HG03354 (cell line): ENCODE measurements at regions not wholly inside any gene's neighbourhood (a gene's known extent, or its start where the extent isn't known, plus 50 kb on each side); places are given as distances from the start of the nearest gene placed in this dataset.

ENCODE experiments used
- ATAC-seq: cut with Tn5 transposase; IDR thresholded peaks from one replicate; pipeline ENCODE4 v1.9.1; 2021; ENCODE audit warnings: mild to moderate bottlenecking; ENCODE audit not compliant: unreplicated experiment, poor library complexity, severe bottlenecking

DNA sequence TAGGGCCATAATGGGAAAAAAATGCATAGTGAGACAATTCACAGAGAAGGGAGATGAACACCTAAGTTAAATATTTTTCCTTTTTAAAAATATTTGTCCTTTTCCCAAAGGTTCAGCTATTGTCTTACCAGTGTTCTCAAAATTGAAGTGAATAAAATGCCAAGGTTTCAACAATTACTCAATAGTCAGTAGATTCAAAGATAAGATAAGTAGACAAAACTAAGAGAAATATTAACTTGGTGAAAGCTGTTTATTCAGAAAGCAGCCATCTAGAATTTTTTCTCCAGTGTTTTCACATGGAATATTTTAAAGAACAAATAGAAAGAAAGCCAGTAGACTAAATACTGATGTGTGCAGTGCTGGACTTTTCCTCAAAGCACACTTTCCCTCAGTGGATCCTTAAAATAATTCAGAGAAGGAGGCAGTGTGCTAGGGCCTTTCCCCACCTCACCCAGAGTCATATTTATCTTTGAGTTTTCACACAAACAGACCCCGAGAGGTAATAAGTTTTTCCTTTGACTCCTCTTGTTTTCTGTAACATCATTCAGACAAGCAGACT is 144.5 kb upstream of the PLEKHG7 start:
- no peak for ATAC-seq

DNA sequence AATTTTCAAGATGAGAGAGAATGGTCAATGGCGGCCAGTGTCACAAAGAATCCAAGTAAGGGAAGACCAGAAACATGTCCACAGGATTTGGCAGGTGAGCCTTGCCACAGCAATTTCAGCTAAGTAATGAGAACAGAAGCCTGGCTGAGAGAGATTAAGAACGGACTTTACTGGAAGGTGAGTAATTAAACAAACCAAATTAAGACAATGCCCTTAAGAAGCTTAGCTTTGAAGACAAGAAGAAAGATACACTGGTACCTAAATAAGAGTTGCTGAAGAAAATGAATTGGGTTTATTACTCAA is 145.4 kb upstream of the PLEKHG7 start:
- ATAC-seq = no peak

DNA sequence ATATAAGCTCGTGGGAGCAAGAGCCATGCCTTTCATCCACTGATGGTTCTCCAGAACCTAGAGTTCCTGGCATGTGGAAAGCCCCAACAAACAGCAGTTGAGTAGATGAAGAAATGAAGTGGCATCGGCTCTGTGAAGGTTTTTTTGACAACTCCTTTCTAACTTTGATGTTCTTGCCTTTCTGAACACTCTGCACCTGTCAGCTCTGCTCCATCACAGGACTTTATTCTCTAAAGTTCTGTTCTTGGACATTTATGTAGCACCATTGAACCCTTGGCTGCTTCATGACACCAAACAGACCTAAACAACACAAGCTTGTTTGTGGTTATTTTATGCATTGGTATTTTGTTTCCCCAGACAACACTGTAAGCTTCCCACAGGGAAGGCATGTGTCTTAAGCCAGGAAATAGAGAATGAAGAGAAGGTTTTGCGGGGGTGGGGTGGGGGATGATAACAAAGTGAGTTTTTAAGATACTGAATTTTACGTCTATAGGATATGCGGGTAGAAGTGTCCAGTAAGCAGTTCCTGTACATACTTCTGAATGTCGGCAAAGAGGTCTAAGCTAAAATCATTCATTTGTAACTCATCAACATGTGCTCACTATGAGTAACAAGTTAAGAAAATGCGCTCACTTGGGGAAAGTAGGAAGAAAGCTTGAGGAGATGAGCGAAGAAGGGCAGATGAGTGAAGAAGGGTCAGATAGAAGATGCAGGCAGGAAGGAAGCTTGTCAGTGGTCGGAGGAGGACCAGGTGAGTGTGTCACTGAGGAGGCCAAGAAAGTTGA is 146.0 kb upstream of the PLEKHG7 start:
- ATAC-seq = no peak

DNA sequence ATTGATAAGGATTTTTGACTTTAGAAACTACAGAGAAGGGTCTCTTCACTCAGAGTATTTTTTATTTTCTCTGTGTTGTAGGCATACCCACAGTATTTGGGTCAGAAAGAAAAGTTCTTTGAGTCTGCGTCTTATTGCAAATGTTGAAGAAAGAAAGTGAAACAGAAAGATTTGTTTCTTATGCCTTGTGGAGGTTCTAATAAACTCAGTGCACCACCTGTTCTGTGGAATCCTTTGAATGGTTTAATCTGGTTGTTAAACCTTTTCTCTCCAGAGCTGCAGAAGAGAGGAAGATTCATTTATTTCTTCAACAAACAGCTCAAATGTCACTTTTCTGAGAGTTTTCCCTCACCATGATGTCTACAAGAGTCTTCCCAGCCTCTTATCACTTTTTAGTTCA is 146.6 kb upstream of the PLEKHG7 start:
- peak; percentile 50 for ATAC-seq

DNA sequence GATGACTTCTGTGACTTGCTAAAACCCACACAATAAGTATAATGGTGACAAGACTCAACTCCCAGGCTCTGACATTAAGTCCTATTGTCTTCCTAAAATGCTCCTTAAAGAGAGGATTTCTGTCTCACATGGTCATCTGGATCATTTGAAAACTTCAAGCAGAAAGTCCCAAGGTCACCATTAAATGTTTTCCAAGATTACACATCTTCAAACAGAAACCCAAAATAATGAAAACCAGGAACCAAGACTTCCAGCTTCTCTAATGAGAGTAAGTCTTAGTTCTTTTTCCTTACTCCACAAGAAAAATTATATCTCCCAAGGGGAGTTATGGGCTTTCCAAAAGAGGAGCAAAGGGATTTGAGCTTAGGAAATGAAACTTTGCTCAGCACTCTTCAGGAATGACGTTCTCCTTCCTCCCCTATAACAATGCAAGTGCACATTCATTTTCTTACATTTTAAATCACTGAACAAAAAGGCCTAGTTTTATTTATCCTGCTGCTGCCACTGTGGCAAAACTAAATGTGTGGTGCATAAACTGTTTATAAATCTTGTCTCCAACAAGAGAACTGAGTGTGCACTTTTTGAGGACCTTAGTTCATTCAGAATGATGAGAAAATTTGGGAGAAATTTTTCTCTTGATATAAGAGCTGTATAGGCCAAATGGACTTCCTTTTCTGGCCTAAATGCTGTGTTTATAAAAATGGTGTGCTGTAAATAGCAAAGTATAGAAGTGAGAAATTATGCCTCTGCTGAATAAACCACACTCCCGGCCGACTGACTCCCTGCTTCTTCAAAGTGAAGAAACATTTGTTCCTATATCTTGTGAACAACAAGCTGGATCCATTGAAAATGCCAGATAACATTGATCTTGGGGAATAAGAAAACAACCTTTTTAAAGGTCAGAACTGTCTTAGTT is 148.4 kb upstream of the PLEKHG7 start:
- no peak for ATAC-seq

DNA sequence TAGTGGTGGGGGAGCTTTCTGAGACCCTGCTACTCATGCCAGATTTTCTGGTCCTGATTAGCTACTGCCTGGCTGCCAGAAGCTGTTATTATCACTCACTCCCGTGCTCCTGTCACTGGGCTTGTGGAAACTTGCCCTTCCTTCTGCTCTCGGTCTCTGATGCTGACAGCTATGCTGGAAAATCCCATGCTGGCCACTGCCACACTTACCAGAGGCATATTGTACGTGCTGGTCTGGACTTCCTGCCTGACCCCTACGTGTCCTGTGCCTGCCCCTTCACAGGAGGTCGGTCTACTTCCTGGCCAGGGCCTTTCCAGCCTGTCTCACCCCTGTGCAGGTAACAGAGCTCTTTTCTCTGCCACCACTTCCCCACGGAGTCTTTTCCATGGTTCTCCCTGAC is 149.4 kb upstream of the PLEKHG7 start:
- ATAC-seq = no peak

DNA sequence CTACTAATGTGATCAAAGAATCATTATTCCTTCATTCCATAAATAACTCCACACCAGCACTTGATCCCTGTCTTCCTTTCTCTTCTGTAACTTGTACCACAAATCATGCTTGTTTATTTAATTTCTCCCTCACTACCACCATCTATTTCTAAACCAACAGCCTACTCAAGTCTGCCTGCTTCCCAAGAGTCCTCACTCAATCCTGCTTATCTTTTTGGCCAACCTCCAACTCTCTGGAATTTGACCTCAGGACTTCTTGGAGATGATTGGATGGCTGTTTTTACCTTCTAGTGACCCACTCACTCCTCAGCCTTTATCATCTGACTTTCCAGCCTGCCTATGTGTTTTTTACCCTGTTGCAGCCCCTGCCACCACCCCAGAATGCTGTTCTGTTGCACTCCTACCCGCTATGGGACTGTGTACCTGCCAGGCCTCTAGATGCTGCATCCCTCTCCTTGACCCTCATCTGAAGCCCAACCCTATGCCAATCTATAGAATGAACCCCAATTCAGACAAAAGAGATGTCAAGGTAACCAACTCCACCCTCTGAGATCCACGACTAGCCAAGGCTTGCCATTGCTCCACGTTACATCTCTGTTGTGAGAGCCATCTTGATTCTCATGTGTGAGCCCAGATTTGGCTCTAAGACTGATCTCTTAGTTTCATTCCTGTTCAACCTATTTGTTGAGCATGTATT is 150.2 kb upstream of the PLEKHG7 start:
- no peak for ATAC-seq

DNA sequence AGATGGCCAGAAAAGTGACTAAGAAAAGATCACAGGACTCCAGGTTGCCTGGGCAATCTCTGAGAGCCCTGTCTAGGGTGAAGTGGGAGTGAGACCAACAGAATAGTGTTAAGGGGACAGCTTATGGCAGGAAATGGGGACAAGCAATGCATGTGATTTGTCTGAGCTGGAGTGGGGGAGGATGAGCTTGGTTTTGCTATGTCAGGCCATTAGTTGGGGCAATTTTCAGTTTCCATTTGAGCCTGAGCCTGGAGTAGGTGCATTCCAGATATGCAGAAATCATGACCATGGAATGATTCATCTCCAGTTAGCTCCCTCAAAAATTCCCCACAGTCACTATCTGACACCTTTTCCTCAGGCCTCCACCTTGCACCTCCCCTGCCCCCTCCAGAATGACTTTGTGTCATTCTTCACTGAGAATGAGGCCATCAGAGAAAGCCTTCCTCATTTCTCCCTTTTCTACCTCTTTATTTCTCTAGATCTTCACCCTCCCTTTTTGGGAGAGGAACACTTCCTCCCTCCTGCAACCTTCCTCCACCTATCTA is 150.9 kb upstream of the PLEKHG7 start:
- peak; percentile 60 for ATAC-seq

DNA sequence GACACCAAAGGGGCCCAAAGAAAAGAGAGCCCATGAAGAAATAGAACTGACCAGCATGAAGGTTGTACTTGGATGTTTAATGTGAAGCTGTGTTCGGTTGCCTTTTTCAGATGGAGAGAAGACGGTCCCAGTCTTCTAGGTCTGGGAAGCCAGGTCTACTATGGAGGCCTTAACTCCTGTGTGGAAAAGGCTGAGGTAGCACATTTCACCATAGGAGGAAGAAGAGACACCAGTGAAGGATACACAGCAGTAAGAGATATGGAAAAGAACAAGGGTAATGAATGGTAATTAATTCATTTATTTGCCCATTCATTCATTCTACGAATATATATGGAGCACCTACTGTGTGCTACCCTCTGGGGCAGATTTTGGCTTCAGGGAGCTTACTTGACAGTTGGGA is 151.6 kb upstream of the PLEKHG7 start:
- no peak for ATAC-seq

DNA sequence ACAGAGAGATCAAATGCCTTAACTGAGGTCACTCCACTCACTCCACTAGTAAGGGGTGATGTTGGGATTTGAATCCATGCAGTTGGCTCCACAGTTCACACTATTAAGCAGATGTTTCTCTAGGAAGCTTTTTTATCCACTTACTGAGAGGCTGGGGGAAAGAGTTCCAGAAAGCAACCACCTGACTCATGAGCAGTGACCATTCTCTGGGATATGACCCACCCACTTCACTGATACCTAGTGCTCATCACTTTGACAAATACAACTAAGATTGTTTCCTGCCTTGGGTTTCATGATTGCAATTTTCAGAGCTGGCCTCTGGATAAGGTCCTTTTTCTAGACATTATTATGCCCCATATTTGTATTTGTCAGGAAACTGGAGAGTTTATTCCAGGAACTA is 152.1 kb upstream of the PLEKHG7 start:
- ATAC-seq = no peak

DNA sequence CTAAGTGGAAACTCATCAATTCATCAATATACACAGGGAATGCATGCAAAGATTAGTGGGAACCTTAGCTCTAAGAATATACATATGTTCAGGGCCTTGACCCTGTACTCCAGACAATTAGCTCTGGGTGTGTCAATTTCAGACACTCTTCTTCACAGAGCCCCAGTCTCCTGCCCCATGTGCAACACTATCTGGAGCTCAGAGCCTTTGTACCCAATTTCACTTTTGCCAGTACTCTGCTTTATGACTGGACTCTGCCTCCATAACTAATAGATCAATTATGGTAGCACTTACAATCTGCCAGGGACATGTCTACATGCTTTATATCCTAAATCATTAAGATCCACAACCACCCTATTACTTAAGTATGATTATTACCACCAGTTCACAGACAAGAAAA is 152.5 kb upstream of the PLEKHG7 start:
- ATAC-seq = no peak

DNA sequence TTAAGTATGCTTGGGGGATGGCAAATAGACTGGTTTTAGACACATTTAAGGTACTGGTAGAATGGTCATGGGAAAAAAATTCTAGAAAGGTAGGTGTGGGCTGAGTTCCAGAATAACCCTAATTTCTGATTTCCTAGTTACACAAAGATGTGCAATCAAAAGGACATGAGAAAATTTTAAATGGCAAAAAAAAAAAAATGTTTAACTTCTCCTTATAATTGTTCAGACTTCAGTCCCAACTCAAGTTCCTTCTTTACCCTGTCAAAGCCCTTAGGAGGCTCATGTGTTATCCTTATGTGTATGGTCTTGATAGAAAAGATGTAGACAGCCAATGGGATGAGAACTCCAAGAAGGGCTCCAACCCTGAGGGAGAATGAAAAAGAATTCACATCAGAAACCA is 153.3 kb upstream of the PLEKHG7 start:
- ATAC-seq = no peak

DNA sequence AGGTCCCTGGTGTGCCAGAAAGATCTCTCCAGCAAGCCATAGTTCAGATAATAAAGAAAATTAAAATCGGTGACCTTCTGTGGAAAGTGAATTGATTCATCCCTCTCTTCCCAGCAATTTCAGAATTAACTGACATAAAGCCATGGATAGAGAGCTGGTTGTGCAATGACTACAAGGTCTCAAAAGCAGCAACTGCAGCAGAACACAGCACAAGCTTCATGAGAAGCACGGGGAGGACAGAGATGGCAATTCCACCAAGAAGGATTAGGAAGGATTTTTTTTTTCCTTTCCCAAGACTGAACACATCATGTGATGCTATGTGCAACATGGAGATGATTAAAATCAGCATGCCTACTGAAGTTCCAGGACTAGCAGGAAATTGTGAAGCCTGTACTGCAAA is 154.9 kb upstream of the PLEKHG7 start:
- no peak for ATAC-seq

DNA sequence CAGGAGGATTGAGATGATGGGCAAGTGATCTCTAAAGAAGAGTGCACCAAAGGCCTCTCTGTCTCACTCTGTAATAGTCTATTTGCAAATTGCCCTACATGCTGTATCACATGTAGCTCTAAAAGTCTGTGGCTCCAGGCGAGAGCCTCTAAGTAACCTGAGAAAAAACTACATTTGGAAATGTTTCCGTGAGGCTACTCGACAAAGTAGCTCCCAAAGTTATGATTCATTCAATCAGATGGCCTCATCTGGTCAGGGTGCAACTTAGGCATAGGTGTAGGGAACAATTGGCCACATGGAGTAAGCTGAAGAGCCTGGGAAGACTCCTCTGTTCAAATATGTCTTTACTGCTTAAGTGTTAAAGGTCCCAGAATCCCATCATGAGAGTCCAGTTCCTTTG is 155.4 kb upstream of the PLEKHG7 start:
- peak; percentile 2 for ATAC-seq

DNA sequence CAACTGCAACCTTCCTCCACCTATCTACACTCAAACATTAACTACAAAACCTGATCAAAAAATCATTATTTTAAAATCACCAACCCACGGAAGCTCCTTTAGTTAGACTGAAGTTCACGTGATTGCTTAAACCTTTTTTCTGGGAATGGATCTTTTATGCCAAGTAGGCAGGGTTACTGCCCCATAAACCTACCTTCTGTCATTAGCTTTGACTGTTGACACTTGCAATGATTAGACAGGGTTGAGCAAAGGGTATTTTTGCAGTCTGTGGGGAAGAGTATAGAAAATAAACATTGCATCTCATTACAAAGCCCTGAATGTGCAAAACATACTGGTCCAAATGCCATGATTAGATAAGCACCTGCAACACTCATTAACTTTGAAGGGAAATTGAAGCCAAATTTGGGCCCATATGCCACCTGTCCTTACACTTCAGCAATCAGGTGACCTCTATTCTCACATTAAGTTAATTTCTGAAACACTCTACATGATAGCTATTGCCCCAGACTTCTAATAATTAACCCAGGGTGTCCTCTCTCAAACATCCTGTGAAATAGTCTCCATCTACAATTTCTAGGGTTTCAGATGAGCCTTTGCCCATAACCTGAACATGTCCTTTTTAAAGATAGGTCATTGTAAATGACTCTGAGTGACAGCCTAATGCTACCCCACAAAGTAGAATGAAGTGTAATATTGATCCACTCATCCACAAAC is 156.0 kb upstream of the PLEKHG7 start:
- peak; percentile 86 for ATAC-seq

DNA sequence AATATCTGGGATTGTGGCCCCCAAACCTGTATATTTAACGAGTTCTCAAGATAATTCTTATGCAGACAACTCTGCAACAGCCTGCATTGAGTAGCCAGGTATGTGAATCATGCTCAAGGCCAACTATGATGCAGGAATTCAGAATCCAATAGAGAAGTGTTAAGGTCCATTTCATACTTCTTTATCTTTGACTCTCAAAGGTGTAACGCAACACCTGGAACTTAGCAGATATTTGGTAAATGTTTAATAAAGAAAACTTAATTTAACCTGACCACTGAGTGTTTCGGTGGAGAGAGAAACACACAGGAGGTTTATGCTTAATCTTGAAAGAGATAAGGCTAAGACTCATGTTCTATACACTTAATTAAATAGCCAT is 156.5 kb upstream of the PLEKHG7 start:
- ATAC-seq = peak; percentile 40

DNA sequence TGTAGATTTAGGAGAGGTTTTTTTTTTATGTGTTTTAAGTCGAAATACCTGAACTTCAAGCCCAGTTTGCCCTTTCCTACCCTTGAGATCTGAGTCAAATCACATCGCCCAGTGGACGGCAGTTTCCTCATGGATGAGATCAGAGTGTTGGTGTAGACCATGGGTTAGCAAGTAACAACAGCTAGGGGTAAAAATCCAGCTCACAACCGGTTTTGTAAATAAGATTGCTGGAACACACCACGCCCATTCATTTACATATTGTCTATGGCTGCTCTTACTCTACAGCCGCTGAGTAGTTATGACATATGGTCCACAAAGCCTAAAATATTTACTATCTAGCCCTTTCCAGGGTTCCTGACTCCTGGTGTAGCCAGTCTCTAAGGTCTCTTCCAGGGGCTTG is 158.5 kb upstream of the PLEKHG7 start:
- ATAC-seq = no peak

DNA sequence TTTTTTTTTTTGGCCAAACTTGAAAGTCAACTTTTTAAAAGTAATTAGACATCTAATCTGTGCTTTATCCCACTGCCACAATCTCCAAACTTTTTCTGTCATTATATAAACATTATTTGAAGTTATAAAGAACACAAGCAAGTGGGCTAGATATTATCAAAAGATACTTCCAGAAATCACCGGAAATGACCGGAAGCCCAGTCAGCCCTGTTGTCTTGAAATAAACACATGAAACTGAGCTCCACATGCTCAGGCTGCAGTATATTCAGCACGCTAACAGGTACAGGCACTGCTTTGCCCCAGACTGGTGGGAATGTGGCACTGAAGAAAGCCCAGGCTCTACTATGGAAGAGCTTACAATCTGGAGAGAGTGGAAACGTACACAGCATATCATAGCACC is 158.9 kb upstream of the PLEKHG7 start:
- no peak for ATAC-seq

DNA sequence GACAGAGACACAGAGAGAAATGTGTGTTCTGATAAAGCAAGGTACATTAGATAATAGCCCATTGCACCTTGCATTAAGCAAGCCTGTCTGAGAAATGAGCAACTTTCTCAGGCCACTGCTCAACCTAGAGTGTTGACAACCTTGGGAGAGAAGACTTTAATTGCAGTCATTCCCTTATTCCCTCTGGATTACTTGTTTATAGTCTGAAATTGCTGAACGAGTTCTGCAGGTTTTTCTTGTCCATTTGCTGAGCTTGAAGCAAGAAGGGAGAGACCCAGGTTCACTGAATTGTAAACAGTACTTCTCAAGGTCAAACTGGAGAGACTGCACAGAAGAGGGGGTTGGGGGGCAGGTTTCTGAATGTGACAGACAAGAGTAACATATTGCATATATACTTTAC is 159.4 kb upstream of the PLEKHG7 start:
- ATAC-seq = no peak

DNA sequence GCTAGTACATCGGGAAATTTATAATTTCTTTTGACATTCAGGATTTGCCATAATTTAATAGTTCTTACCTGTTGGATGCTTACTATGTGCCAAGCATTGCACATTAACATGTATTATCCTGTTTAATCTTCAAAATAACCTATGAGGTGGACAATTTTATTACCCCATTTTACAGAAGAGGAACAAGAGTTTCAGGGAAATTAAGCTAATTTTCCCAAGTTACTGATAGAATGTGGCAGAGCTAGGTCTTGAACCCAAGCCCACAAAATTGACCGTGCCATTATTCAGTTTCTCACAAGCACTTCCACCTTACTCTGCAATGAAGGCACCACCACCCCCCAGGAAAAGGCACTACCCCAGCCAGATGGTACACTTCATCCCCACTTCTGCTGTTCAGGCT is 161.1 kb upstream of the PLEKHG7 start:
- no peak for ATAC-seq
